ENCODE measurements at regions not wholly inside any gene's neighbourhood (a gene's known extent, or its start where the extent isn't known, plus 50 kb on each side); places are given as distances from the start of the nearest gene placed in this dataset.

GRCh38 chr6:126530775-126531174, 190.9 kb downstream of the CENPW start:
- DNase-seq, result no peak

- DNase-seq, result no peak
Observed at GRCh38 chr6:126531286-126531685, 191.4 kb downstream of the CENPW start.

DNA sequence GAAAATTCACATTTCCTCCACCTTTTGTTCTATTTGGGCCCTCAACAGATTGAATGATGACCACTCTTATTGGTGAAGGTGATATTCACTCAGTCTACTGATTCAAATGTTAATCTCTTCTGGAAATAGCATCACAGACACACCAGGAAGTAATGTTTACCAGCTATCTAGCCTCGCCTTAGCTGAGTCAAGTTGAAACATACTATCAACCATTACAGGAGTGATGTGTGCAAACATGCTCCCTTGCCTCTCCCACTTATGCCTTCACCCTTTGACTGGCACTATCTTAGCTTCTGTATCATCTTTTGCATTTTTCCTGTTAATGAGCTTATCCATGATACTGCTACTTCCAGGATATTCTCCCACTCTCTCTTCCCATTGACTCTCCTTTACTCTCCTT, 191.9 kb downstream of the CENPW start:
- DNase-seq, result no peak

- DNase-seq, result no peak
Observed at GRCh38 chr6:126534401-126534800, 194.5 kb downstream of the CENPW start.

DNA sequence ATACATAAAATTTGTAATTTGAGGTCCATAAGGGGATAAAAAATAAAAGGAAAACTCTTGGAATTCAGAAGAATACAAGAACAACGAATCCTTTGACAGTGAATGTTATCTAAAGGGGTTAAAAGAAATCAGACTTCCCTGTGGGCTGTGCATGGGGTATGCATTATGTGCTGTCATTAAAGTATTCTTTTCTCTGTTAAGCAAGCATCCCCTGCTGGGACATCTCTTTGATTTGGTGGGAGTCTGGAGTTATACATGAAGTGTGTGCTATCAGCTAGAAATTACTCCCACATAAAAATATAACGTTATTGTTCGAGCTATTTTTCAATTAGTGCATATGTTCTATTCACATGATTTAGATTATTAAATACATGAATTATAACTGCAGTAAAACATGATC, 195.2 kb downstream of the CENPW start:
- no peak for DNase-seq

GRCh38 chr6:126535595-126535994, 195.7 kb downstream of the CENPW start:
- DNase-seq, result no peak

- DNase-seq, result no peak
Observed at GRCh38 chr6:126537061-126537816, 197.3 kb downstream of the CENPW start.

DNA sequence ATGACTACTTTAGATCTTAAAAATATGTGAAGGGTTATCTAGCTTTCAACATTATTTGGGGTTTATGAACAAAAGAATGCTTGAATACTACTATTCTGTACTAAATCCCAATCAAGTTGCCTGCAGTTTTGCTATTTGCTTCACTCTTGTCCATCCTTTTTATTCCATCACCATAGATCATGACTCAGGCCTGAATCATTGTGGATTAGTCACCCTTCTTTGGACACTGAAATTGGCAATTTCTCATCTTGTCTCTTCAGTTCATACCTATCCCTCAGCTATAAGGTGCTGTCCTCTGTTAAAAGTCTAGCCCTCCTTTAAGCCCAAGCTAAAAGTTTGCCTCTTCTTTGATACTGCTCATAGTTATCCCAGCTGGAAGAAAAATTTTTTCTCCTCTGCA, 199.1 kb downstream of the CENPW start:
- DNase-seq, result no peak

DNA sequence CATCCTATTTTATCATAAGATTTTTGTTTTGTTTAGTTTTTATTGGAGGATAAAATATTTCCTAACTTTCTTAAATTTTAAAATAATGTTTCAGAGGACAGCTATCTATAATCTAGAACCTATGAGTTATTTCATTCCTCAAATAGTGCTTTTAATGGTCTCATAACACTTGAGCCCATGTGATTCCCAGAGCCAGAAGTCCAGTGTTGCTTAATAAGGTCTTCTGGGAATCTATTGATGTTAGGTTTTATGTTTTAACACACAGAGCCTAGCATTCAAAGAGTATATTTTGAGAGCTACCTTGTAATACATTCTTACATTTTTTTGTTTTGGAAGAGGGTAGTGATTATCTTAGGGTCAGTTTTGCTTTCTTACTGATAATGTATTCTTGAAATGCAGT, 200.2 kb downstream of the CENPW start:
- DNase-seq, result no peak

GRCh38 chr6:126541806-126542491, 202.0 kb downstream of the CENPW start:
- DNase-seq, result no peak

- no peak for DNase-seq
Observed at GRCh38 chr6:126546541-126547120, 206.7 kb downstream of the CENPW start.

- no peak for DNase-seq
Observed at GRCh38 chr6:126548300-126548699, 208.4 kb downstream of the CENPW start.

- DNase-seq, result no peak
Observed at GRCh38 chr6:126550323-126550722, 210.4 kb downstream of the CENPW start.

- no peak for DNase-seq
Observed at GRCh38 chr6:126551832-126552231, 211.9 kb downstream of the CENPW start.

DNA sequence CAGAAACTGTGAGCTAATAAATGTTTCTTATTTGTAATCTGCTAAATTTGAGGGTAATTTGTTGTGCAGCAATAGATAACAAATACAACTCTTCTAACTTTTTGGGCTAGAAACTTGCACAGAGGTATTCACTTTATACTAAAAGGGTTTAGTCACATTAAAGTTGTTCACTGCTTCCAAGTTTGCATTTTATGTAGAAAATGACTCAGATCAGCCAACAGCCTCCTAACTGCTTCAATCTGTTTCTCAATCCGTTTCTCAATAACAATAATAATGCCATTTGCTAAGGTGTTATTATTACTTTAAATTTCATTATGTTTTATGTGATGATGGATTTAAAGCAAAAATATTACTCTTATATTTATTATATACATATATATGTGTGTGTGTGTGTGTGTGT, 213.9 kb downstream of the CENPW start:
- DNase-seq, result no peak

DNA sequence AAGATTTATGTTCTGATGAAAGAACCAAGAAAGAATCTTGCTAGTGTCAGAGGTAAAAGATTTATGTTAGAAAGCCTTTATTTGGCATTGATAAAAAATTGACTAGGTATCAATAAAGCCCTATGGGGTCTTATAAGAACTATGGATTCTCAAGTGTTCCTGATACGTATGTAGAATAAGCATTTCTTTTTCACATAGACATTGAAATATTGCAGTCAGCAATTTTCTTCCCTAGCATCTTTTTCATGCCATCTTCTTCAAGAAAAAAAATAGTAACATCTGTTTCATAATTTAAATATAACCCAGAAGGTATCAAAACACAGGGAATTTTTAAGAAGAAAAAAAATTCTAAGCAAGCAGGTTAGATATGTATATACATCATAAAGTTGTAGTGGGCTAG, 230.6 kb downstream of the CENPW start:
- no peak for DNase-seq

- no peak for DNase-seq
Observed at GRCh38 chr6:126574301-126574700, 234.4 kb downstream of the CENPW start.

- DNase-seq, result no peak
Observed at GRCh38 chr6:126581316-126581715, 241.4 kb downstream of the CENPW start.

DNA sequence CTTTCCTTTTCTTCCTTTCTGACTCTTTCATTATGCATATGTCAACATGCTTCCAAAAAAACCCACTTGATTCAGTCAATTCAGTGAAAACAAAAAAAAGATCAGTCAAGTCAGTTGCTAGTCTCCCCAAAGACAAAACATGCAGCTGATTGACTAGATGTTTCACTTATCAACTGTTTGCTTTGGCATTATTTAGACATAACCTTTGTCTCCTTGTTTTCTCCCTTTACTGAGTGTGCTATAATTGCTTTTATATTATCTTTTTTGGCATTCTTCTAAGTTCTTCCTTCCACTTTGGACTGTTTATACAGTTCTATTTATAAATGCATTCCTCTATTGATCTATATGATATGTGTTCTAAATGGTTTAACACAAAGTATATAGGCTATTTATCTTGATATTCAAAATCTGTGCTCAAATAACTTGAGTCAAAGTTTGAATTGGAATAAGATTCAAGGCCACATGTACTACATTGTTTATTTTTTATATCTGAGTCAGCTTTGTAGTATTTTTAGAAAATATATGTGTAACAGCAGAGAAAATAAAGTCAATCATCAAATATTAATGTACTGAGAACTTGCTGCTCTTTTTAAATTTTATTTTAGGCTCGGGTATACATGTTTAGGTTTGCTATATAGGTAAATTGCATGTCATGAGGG, 260.5 kb downstream of the CENPW start:
- DNase-seq, result no peak

DNA sequence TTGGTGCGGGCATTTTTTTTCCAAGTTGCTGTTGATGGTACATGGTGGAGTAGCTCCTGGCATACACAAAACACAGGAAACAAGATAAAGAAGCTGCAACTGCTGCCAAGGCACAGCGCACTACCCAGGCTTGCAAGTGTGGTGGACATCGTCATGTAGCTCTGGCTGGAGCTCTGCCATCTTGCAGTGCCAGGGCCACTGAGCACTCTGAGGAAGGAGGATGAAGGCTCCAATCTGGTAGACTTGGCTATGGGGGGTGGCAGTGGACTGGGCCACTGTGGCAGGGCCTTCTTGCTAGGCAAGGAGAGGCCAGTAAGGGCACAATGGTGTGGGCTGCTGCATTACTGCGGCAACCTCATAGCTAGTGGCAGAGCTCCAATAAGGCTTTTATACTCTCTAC, 263.5 kb downstream of the CENPW start:
- DNase-seq, result no peak

- no peak for DNase-seq
Observed at GRCh38 chr6:126605089-126605488, 265.2 kb downstream of the CENPW start.

DNA sequence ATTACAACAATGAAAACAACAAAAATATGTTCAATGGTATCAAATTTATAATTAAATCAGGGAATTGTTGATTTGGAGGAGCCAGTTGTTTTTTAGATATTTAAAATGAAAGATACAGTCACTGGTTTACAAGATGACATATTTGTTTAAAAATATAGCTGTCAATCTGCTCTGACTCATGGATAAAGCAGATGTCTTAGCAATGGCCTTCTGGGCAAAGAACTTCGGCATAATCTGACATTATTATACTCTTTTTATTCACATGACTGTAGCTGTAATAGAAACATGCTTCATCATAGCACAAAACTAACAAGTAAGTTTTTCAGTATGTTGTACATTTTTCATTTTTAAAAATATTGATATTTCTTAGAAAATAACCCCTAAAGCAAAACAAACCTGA, 267.4 kb downstream of the CENPW start:
- no peak for DNase-seq

GRCh38 chr6:126608681-126609080, 268.8 kb downstream of the CENPW start:
- peak; percentile 85 for DNase-seq

Data from NCI-H526 treated with DMSO at 0.1 percent for 48 hours (cell line).